Mesothelial cell of epicardium (in vitro differentiated cells): ENCODE measurements at regions not wholly inside any gene's neighbourhood (a gene's known extent, or its start where the extent isn't known, plus 50 kb on each side); places are given as distances from the start of the nearest gene placed in this dataset.

Source experiments
- DNase-seq, 2 experiments: peaks; one replicate each; pipeline ENCODE4 v3.0.0; 2021; ENCODE audit warnings: low spot score in 2 of 2; ENCODE audit not compliant: unreplicated experiment in 2 of 2
- H3K27ac Mint-ChIP-seq: 2 replicates; pipeline ENCODE4 v1.8.0; 2021; ENCODE audit warnings: mixed read lengths
- H3K27me3 Mint-ChIP-seq: 2 replicates; pipeline ENCODE4 v1.8.0; 2021; ENCODE audit warnings: low read depth, mixed read lengths
- H3K36me3 Mint-ChIP-seq: 2 replicates; pipeline ENCODE4 v1.8.0; 2021; ENCODE audit warnings: mixed read lengths
- H3K4me1 Mint-ChIP-seq: 2 replicates; pipeline ENCODE4 v1.8.0; 2021; ENCODE audit warnings: mixed read lengths
- H3K4me3 Mint-ChIP-seq: 2 replicates; pipeline ENCODE4 v1.8.0; 2021; ENCODE audit warnings: mild to moderate bottlenecking, moderate library complexity, mixed read lengths
- H3K9me3 Mint-ChIP-seq: 2 replicates; pipeline ENCODE4 v1.8.0; 2021; ENCODE audit warnings: mixed read lengths
- TF ChIP-seq, protein P1 (sequence below): fragments of 200-600 bp; sonication (generic); IDR thresholded peaks from one replicate; pipeline ENCODE4 v1.5.0; 2021; ENCODE audit warnings: antibody characterized with exemption; ENCODE audit not compliant: unreplicated experiment

DNA sequence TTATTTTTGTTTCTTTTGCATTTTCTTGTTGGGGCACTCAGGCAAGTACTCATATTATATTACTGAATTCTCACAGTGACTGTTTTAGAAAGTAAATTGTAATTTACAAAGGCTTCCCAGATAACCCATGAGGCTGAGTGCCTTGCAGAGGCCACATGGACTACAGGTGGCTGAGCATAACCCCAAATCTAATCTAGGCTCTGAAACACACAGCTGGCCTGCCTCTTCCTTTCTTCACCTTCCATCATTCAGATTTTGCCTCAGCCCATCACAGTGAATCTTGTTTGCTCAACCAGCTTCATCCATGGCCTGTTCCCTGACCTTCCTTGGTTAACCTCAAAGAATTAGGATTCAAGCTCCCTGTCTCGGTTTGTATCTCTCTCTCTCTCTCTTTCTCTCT, 78.5 kb upstream of the PRDM11 start:
- no peak overlapping the region for H3K4me3 Mint-ChIP-seq
- DNase-seq, result no peak
- H3K9me3 Mint-ChIP-seq, result peaks cover 24% of the 10 kb centered on the region
- TF ChIP-seq, protein P1, sequence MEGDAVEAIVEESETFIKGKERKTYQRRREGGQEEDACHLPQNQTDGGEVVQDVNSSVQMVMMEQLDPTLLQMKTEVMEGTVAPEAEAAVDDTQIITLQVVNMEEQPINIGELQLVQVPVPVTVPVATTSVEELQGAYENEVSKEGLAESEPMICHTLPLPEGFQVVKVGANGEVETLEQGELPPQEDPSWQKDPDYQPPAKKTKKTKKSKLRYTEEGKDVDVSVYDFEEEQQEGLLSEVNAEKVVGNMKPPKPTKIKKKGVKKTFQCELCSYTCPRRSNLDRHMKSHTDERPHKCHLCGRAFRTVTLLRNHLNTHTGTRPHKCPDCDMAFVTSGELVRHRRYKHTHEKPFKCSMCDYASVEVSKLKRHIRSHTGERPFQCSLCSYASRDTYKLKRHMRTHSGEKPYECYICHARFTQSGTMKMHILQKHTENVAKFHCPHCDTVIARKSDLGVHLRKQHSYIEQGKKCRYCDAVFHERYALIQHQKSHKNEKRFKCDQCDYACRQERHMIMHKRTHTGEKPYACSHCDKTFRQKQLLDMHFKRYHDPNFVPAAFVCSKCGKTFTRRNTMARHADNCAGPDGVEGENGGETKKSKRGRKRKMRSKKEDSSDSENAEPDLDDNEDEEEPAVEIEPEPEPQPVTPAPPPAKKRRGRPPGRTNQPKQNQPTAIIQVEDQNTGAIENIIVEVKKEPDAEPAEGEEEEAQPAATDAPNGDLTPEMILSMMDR, result no peak
- no peak overlapping the region for H3K27ac Mint-ChIP-seq
- peaks cover 30% of the 10 kb centered on the region for H3K27me3 Mint-ChIP-seq
- H3K4me1 Mint-ChIP-seq, result no peaks in the 10 kb centered on the region
- H3K36me3 Mint-ChIP-seq, result no peaks in the 10 kb centered on the region

DNA sequence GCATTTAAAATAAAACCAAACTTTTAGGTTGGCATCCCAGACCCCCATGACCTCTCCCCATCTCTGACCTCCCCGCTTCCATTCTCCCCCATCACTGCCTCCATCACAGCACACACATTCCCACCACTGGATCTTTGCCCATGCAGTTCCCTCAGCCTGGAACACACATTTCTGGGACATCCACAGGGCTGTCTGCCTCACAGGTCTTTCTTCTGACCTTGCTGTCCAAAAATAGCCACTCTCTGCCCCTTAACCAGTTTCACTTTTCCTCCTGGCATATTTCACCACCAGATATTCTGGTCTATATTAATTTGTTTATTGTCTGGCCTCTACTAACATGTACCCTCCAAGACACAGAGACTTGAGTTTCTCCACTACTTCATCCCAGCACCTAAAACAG, 75.2 kb upstream of the PRDM11 start:
- no peaks in the 10 kb centered on the region for H3K4me1 Mint-ChIP-seq
- H3K27ac Mint-ChIP-seq, result no peak overlapping the region
- H3K36me3 Mint-ChIP-seq, result no peaks in the 10 kb centered on the region
- no peak for DNase-seq
- peaks cover 8% of the 10 kb centered on the region for H3K9me3 Mint-ChIP-seq
- TF ChIP-seq, protein P1, result no peak
- no peak overlapping the region for H3K4me3 Mint-ChIP-seq
- peaks cover 30% of the 10 kb centered on the region for H3K27me3 Mint-ChIP-seq

DNA sequence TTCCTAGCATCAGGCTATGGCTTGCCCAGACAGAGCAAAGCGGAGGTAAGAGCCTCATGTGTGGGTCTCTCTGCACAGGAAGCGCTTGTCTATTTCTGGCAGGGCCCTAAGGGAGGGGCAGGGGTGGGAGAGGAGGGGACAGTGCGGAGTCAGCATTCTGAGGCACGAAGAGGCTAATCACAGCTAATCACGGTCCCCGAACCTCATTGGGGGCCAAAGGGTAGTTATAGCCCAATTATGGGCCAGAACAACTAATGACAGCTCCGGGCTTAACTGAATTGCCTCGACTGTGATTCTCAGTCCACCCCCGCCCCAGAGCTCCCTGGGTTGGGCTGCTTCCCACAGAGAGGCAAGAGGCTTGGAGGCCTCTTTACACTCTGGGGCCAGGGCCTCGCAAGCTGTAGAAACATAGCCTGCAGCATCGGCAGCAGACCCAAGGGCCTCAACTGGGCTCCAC, 72.7 kb upstream of the PRDM11 start:
- H3K4me3 Mint-ChIP-seq, result no peak overlapping the region
- H3K4me1 Mint-ChIP-seq, result peaks cover 8% of the 10 kb centered on the region
- no peak for DNase-seq
- peaks cover 24% of the 10 kb centered on the region for H3K27me3 Mint-ChIP-seq
- no peaks in the 10 kb centered on the region for H3K9me3 Mint-ChIP-seq
- H3K36me3 Mint-ChIP-seq, result no peaks in the 10 kb centered on the region
- H3K27ac Mint-ChIP-seq, result no peak overlapping the region
- TF ChIP-seq, protein P1, result no peak

DNA sequence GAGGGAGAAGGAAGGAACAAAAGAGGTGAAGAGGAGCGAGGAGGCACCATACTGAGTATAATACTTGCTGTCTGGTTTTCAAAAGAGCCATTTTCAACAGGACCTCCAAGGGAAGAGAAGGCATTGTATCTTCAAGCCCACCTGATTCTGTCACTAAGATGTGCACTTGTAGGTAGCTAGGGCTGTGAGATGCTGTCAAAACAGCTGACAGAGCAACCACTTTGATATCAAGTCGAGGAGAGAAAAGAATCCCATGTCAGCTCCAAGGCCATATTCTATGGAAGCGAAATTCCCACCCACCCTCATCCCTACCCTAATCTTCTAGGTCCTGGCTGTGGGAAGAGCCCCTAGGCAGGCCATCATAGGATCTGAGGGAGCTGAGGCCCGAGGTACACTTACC, 70.9 kb upstream of the PRDM11 start:
- Mint-ChIP-seq H3K27ac (no peak overlapping the region), H3K27me3 (peaks cover 17% of the 10 kb centered on the region), H3K4me1 (peaks cover 13% of the 10 kb centered on the region), H3K4me3 (no peak overlapping the region), H3K9me3 (no peaks in the 10 kb centered on the region), H3K36me3 (no peaks in the 10 kb centered on the region)
- no peak for DNase-seq
- TF ChIP-seq, protein P1, result no peak

DNA sequence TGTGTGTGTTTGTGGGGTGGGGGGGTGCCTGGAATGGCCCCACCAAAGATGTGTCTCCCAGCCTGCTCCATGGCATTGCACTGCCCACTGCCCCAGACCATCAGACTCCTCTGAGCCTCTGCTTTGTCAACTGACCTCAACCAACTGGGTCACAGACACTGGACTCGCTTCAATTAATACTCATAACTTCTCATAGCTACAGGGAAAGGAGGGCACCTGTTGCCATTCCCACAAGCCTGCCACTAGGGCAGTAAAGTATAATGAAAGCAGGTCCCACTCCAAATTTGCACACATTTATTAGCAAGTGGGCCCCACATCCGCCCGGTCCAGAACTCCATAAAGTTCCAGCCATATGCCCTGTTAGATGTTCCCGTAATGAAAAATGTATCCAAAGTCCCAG, 70.5 kb upstream of the PRDM11 start:
- TF ChIP-seq, protein P1, result no peak
- Mint-ChIP-seq H3K27me3 (peaks cover 18% of the 10 kb centered on the region), H3K27ac (no peak overlapping the region), H3K4me1 (peaks cover 13% of the 10 kb centered on the region), H3K4me3 (no peak overlapping the region), H3K9me3 (no peaks in the 10 kb centered on the region), H3K36me3 (no peaks in the 10 kb centered on the region)
- DNase-seq, result no peak

DNA sequence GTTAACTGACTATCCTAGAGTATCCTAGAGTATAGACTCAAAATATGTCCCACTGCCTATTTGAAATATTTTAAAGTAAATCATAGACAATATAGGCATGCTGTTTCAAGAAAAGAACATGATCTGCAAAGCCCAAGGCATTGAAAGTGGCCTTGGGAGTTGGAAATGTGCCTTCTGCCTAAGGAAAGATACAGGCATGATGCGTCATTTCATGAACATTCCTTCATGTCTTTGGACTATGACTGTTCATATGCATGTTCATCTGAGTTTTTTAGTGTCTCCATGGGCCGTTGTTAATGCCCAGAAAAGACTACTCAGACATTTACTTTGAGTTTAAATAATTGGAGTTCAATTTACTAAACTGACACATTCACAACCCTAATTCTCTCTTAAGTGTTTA, 69.7 kb upstream of the PRDM11 start:
- Mint-ChIP-seq H3K4me3 (no peak overlapping the region), H3K9me3 (no peaks in the 10 kb centered on the region), H3K4me1 (peaks cover 13% of the 10 kb centered on the region), H3K27me3 (peaks cover 20% of the 10 kb centered on the region), H3K36me3 (no peaks in the 10 kb centered on the region), H3K27ac (no peak overlapping the region)
- TF ChIP-seq, protein P1, result no peak
- DNase-seq, result no peak
